Tibial artery (tissue), 4 donors: ENCODE measurements at regions not wholly inside any gene's neighbourhood (a gene's known extent, or its start where the extent isn't known, plus 50 kb on each side); places are given as distances from the start of the nearest gene placed in this dataset.

Experiments used
- DNase-seq, 2 donors: peaks; one replicate each; pipeline ENCODE4 v3.0.0-alpha.2; 2019
- H3K27ac ChIP-seq, 2 donors: fragments of 200-600 bp; sonication (generic) in 1 of 2; 1 replicate in 1 of 2; 2 replicates in 1 of 2; pipeline ENCODE4 v1.5.1; 2018 to 2019; ENCODE audit warnings: mild to moderate bottlenecking in 1 of 2
- H3K27me3 ChIP-seq, 2 donors: fragments of 200-600 bp; sonication (generic) in 1 of 2; one replicate each; pipeline versions ENCODE4 v1.5.1 to v1.6.0; 2016 to 2019
- H3K36me3 ChIP-seq, 3 donors: fragments of 200-600 bp; sonication (generic) in 2 of 3; one replicate each; pipeline ENCODE4 v1.5.1; 2016 to 2019; ENCODE audit warnings: mild to moderate bottlenecking in 2 of 3
- H3K4me1 ChIP-seq, 4 donors: fragments of 200-600 bp; sonication (generic) in 2 of 4; 1 replicate in 3 of 4; 2 replicates in 1 of 4; pipeline ENCODE4 v1.5.1; 2016 to 2019
- H3K4me3 ChIP-seq, 2 donors: fragments of 200-600 bp; sonication (generic) in 1 of 2; 1 replicate in 1 of 2; 2 replicates in 1 of 2; pipeline ENCODE4 v1.5.1; 2018 to 2019; ENCODE audit warnings: mild to moderate bottlenecking in 2 of 2
- H3K9me3 ChIP-seq, 3 donors: fragments of 200-600 bp; sonication (generic) in 1 of 3; one replicate each; pipeline ENCODE4 v1.5.1; 2016 to 2019
- CTCF ChIP-seq, 2 experiments: fragments of 200-600 bp in 1 of 2; fragments of 450-650 bp in 1 of 2; IDR thresholded peaks; one replicate each; pipeline ENCODE4 v1.5.1; 2017 to 2019; ENCODE audit warnings: antibody characterized with exemption in 2 of 2, mild to moderate bottlenecking in 1 of 2, moderate library complexity in 1 of 2
- intact Hi-C: fragments of 100-400 bp; cut with DNase I; formaldehyde crosslinking; loops from one replicate; pipeline ENCODE4 v1.15.0; 2023; ENCODE audit warnings: low total_unique reads

DNA sequence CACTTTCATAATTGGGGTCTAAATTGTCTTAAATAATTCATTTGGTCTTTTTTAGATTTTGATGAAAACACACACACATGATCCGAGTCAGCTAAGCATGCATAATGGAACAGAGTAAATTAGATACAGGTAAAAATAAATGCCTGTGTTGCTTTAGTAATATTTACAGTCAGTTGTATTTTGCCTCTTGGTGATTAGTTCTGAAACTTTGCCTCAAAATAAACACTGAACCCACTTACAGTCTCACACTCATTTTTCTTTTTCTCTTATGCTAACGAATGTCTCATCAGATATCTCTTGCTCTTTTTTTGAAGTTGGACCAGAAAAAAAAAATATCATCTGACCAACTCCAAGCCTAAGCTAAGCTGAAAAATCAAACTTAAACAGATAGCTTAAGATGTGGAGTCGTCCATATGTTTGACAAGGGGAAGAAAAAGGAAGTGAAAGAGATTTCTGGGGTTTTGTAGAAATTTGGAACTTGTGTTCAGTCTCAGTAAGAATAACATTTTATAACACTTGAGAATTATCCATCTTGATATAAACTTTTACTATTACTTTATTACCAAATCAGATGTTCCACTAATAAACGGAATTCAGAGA lies 592.5 kb downstream of the RPL10L start:
- DNase-seq, result no peak
- Histone ChIP-seq H3K4me3 (no peak overlapping the region), H3K27ac (no peak overlapping the region), H3K4me1 (no peaks in the 10 kb centered on the region), H3K27me3 (no peaks in the 10 kb centered on the region), H3K36me3 (no peaks in the 10 kb centered on the region), H3K9me3 (no peaks in the 10 kb centered on the region)
- TF ChIP-seq CTCF (IDR thresholded peaks at IDR 0.05), result no peak
- intact Hi-C loops, result no loop called here

GRCh38 chr14:46057799-46058198 lies 593.8 kb downstream of the RPL10L start:
- no peaks in the 10 kb centered on the region for H3K27me3 ChIP-seq
- no peaks in the 10 kb centered on the region for H3K36me3 ChIP-seq
- H3K9me3 ChIP-seq, result no peaks in the 10 kb centered on the region
- no peak for DNase-seq
- intact Hi-C loops, result no loop called here
- no peaks in the 10 kb centered on the region for H3K4me1 ChIP-seq
- no peak overlapping the region for H3K27ac ChIP-seq
- TF ChIP-seq CTCF (IDR thresholded peaks at IDR 0.05), result no peak
- no peak overlapping the region for H3K4me3 ChIP-seq

- Histone ChIP-seq H3K9me3 (no peaks in the 10 kb centered on the region), H3K4me1 (no peaks in the 10 kb centered on the region), H3K36me3 (no peaks in the 10 kb centered on the region), H3K4me3 (no peak overlapping the region), H3K27me3 (no peaks in the 10 kb centered on the region), H3K27ac (no peak overlapping the region)
- DNase-seq, result no peak
- intact Hi-C loops, result no loop called here
- no peak for TF ChIP-seq CTCF (IDR thresholded peaks at IDR 0.05)
Measured at GRCh38 chr14:46054526-46054925, 597.1 kb downstream of the RPL10L start.

- Histone ChIP-seq H3K27ac (no peak overlapping the region), H3K4me1 (no peaks in the 10 kb centered on the region), H3K36me3 (no peaks in the 10 kb centered on the region), H3K9me3 (no peaks in the 10 kb centered on the region), H3K4me3 (no peak overlapping the region), H3K27me3 (no peaks in the 10 kb centered on the region)
- intact Hi-C loops, result no loop called here
- no peak for TF ChIP-seq CTCF (IDR thresholded peaks at IDR 0.05)
- DNase-seq, result no peak
Measured at GRCh38 chr14:46053221-46053620, 598.4 kb downstream of the RPL10L start.

DNA sequence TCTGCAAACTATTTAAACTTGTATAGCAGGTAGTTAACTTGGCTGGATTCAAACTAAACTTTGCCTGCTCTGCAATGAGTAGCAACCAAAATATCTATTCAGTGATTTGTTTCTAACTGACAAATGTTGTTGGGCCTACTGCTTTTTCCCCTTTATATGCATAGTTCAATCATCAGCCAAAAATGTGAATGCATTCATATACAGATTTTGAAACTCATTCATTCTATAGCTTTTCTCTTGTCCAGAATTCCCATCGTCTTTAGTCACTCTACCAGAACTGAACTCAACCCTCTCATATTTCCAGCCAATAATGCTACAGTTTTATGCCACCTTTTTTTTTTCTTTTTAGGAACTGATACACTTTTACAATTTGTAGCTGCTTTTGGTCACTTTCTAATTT lies 599.8 kb downstream of the RPL10L start:
- no peak for TF ChIP-seq CTCF (IDR thresholded peaks at IDR 0.05)
- Histone ChIP-seq H3K4me1 (no peaks in the 10 kb centered on the region), H3K27ac (no peak overlapping the region), H3K9me3 (no peaks in the 10 kb centered on the region), H3K4me3 (no peak overlapping the region), H3K36me3 (no peaks in the 10 kb centered on the region), H3K27me3 (no peaks in the 10 kb centered on the region)
- no peak for DNase-seq
- intact Hi-C loops, result no loop called here

DNA sequence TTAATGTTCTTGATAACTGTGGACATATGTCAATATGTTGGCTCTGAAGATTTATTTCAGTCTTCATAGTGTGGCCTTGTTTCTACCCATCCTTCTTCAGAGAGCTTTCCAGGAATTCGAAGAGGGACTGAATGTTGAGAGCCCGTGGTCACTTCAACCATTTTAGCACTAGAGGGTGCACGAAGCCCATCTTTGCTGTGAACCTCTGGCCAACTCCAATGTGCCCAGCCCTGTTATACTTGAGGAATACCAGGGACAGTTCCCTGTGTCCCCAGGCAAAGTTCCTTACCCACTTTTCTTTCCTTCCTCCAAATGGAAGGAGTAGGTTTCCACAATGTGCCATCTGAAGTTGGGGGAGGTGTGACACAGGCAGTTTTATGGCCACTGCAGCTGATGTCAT lies 603.5 kb downstream of the RPL10L start:
- intact Hi-C loops, result no loop called here
- DNase-seq, result no peak

More for the DNA sequence above, 603.5 kb downstream of the RPL10L start:
- H3K27me3 ChIP-seq, result no peaks in the 10 kb centered on the region
- no peaks in the 10 kb centered on the region for H3K9me3 ChIP-seq
- H3K27ac ChIP-seq, result no peak overlapping the region
- no peaks in the 10 kb centered on the region for H3K36me3 ChIP-seq
- no peaks in the 10 kb centered on the region for H3K4me1 ChIP-seq
- no peak overlapping the region for H3K4me3 ChIP-seq
- no peak for TF ChIP-seq CTCF (IDR thresholded peaks at IDR 0.05)
